ENCODE measurements at regions not wholly inside any gene's neighbourhood (a gene's known extent, or its start where the extent isn't known, plus 50 kb on each side); places are given as distances from the start of the nearest gene placed in this dataset.
A peak's percentile ranks its signal among the peaks of the same experiment; 100 is the strongest.
"Not testable (repeated sequence)": the region's sequence is repeated elsewhere in the genome, so short reads cannot be mapped to it uniquely, and the experiment has no call there.

DNA sequence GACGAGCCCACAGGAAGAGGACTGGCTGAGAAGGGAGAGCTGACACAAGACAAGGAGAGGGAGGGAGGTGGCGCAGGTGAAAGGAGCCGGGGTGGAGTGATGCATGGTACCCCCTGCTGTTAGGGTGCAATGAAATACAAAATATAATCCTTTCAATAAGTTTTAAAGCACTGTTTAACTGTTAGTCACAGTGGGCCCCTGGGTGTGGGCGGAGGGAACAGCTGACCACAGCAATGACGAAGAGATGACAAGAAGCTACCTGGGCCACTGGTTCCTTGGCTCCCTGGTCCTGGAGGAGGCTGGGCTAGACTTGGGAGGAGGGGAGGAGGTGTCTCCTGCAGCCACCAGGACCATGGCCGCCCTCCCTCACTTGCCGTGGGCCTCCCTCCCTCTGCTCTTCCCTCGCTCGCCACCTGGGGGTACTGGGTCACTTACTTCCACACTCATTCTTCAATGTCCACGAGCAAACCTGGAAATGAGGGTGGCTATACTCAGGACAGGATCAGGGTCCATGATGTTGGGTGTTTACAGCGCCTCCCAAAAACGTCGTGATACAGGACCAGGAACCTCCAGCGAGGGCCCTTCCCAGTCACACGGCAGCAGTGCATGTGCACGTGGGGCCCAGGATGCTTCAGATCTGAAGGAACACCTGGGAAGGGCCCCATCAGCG is 196.1 kb downstream of the ANKRD30B start:
- no peak overlapping the region for H3K4me3 Mint-ChIP-seq
- DNase-seq (no peak), ATAC-seq (peak; percentile 7)
- peak overlapping the region in 1 of 2 donors; percentile 88 for H3K27ac Mint-ChIP-seq
- H3K4me1 Mint-ChIP-seq: no peaks in the 10 kb centered on the region
- no peaks in the 10 kb centered on the region for H3K9me3 Mint-ChIP-seq
- no peaks in the 10 kb centered on the region for H3K27me3 Mint-ChIP-seq

DNA sequence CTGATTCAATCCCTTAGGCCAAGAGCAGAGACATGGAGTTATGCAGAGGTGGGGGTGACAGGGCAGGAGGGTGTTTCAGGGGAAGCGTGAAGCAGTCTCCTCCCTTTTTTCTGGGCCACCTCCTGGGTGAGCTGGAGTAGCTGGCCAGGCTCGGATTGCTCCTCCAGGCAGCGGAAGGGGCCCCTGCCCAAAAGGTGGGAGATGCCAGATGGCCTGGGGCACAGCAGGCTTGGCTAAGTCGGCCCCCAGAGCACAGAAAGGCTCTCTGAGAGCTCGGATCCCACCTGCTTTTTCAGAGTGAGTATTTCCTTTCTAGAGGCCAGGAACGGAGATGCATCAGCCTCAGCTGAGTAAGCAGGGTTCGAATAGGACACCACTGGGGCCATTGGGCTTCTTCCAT is 196.9 kb downstream of the ANKRD30B start:
- Mint-ChIP-seq H3K27me3 (no peaks in the 10 kb centered on the region), H3K4me1 (no peaks in the 10 kb centered on the region), H3K9me3 (no peaks in the 10 kb centered on the region), H3K27ac (peak overlapping the region in 1 of 2 donors; percentile 72), H3K4me3 (no peak overlapping the region)
- no peak for ATAC-seq
- no peak for DNase-seq

DNA sequence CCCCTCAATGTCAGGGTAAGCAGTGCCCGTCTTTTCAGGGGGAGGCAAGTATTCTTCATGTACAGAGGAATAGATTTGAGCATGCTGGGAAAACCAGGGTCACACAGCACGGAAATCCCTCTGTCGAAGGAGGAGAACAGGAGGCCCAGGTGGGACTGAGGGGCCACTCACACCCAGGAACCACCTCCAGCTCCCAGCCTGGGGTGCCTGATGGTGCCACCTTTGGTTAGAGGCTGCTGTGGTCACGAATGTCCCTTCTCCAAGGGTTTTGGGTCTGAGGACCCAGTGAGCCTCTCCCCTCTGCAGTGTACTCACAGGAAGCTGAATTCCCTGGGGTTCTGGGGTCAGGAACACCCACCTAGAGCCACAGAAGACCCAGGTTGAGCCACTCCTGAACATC is 197.3 kb downstream of the ANKRD30B start:
- no peaks in the 10 kb centered on the region for H3K27me3 Mint-ChIP-seq
- no peaks in the 10 kb centered on the region for H3K9me3 Mint-ChIP-seq
- ATAC-seq: no peak
- no peak for DNase-seq
- no peaks in the 10 kb centered on the region for H3K4me1 Mint-ChIP-seq
- no peak overlapping the region for H3K27ac Mint-ChIP-seq
- no peak overlapping the region for H3K4me3 Mint-ChIP-seq

DNA sequence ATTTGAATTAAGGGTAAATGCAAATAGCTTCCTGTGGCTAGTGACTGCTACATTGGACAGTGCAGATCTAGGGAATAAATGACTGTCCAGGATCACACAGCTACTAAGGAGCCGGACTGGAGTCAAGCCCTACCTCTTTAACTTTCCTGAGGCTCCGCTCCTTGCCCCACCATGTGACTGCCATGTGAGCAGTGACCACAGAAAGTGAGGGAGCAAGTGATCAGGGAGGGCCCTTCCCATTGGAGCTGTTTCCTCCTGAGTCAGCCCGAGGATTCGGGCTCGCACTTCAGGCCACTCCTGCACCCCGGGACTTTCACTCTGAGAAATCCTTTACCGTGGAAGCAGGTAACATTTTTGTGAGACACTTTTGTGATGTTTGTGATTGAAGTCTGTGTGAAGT is 198.0 kb downstream of the ANKRD30B start:
- ATAC-seq: no peak
- no peak overlapping the region for H3K4me3 Mint-ChIP-seq
- H3K4me1 Mint-ChIP-seq: no peaks in the 10 kb centered on the region
- DNase-seq: no peak
- H3K9me3 Mint-ChIP-seq: no peaks in the 10 kb centered on the region
- no peak overlapping the region for H3K27ac Mint-ChIP-seq
- no peaks in the 10 kb centered on the region for H3K27me3 Mint-ChIP-seq

DNA sequence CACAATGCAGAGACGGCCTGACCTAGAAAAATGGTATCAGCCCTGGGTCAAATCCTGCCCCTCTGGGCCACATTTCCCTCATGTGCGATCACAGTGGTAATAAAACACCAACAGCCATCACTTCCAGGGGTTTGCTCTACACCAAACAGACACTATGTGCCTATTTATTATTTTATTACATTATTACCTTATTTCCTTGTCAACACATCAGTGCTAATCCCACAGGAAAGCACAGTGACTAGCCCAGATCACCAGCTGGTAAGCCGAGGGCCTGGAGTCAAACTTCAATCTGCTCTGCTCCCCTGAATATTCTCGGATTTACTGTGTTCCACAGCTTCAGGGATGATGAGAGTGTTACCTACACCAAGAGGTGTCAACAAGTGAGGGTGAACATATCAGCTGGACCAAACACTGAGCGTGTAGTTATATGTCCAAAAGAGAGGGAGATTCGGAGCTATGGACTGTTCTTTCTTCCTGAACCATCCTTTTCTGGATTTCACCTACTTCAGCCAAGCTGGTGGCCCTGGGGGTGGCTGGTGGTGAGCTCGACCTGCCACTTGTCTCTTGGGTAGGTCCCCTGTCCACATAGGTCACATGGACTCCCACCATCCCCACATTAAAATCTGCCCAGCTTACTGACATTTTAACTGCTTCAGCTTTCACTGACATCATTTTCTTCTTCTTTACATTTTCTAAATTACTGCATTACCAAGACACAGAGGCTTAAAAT is 198.9 kb downstream of the ANKRD30B start:
- H3K27me3 Mint-ChIP-seq, H3K4me1 Mint-ChIP-seq, DNase-seq, ATAC-seq, H3K9me3 Mint-ChIP-seq, H3K4me3 Mint-ChIP-seq: not testable (repeated sequence)
- H3K27ac Mint-ChIP-seq: peak overlapping the region; percentile 19 to 34

DNA sequence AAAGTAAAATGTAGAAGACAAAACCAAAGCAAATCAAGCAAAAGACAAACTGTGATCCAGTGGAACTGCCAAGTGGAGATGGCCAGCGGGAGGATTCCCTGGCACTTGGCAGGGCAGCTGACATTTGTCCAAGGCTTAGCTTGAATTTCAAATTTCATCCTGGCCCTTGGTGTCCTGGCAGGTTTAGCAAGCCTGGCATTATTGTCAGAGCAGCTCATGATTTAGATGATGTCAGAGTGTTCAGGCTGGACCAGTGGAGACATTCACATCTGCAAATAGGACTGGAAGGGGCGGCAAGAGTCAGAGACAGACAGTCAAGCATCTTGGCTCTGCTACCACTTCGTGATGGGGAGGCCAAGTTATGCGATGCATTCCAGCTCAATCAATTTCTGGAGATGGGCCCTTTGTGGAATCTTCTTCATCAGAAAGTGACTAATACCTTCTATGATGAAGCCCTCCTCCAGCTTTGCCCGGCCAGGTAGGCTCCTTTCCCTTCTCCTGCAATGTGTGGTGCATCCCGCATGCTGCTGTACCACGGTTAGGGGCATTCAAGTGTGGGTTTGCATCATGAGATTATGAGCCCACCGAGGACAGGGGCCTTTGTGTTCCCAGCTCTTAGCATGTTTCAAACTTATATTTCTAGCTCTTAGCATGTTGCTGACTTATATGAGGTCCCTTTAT is 199.7 kb downstream of the ANKRD30B start:
- Mint-ChIP-seq H3K27ac (no peak overlapping the region), H3K27me3 (no peaks in the 10 kb centered on the region), H3K9me3 (no peaks in the 10 kb centered on the region), H3K4me1 (no peaks in the 10 kb centered on the region), H3K4me3 (no peak overlapping the region)
- ATAC-seq (no peak), DNase-seq (no peak)

DNA sequence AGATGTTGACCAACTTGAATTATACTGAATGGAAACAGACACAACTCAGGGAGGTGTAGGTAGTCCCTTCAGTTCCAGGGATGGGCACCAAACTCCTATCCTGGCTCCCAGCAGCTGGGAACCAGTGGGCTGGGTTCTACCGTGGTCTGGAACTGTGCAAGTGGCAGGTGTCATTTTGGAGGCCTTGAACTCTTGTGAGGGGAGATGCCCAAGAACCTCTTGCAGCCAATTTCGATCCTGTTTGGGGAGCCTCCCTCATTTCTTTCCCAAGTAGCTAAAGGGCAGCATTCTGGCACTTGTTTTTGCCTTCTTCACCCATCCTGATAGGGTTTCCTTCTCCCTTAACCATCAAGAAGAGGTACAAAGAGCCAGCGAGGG is 200.2 kb downstream of the ANKRD30B start:
- Mint-ChIP-seq H3K9me3 (no peaks in the 10 kb centered on the region), H3K4me1 (no peaks in the 10 kb centered on the region), H3K4me3 (no peak overlapping the region), H3K27me3 (no peaks in the 10 kb centered on the region), H3K27ac (no peak overlapping the region)
- DNase-seq: no peak
- ATAC-seq: no peak

DNA sequence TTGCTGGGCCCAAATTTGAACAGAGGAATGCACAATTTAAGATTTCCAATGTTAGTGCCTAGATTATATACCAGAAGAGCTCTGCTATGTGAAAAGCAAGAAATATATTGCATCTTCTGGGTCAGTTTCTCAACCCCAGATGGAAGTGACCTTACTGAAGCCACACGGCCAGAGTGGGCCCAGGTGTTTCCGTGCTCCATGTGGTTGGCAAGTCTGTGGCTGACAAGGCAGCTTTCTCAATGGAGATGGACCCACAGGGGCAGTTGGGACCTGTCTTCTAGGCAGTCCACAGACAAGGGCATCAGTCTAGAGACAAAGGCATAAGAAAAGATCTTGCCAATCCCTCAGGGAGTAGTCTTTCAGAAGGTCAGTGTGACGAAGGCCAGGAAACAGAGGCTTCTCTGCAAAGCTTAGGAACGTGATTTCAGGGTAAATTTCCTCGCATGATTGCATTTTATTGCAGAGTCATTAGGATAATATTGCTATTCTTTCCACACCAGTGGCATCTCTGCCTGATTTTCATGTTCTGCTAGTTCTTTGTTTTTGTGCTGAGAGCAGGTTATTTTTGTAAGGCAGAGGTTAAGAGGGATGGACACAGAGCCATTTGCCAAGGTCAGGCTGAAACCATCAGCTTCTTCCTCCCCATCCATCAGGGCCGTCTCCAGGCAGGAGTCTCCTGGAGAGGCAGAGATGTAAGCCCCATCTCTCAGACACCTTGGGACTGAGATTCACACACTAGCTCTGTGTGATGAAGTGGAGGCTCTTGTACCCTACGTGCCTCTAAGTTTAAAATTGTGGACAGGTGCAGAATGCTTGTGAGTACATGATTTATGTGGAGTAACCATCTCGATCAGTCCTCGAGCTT is 202.1 kb downstream of the ANKRD30B start:
- H3K27ac Mint-ChIP-seq: no peak overlapping the region
- no peak for ATAC-seq
- no peaks in the 10 kb centered on the region for H3K27me3 Mint-ChIP-seq
- no peak overlapping the region for H3K4me3 Mint-ChIP-seq
- no peak for DNase-seq
- peaks cover 0 to 6% of the 10 kb centered on the region in 2 donors for H3K9me3 Mint-ChIP-seq
- no peaks in the 10 kb centered on the region for H3K4me1 Mint-ChIP-seq

DNA sequence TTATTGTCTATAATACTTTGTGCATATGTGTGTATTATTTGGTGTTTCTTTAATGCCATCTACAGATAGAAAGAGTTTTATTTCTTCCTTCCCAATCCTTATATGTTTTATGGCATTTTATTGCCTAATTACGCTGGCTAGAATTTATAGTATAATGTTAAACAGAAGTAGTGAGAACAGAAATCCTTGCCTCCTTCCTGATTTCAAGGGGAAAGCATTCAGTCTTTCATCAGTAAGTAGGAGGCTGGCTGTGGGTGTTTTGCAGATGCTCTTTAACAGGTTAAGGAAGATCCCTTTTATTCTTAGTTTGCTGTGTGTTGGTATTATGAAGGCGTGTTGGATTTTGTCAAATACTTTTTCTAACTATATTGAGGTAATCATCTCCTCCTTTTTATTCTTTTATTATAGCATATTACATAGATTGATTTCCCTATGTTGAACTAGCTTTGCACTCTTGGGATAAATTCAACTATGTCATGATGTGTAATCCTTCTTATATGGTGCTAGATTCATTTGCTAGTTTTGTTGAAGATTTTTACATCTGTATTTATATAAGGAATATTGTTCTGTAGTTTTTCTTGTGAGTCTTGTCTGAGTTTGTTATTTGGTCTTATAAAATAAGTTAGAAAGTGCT is 204.6 kb downstream of the ANKRD30B start:
- not testable (repeated sequence) for H3K4me1 Mint-ChIP-seq, H3K27ac Mint-ChIP-seq, H3K4me3 Mint-ChIP-seq, H3K9me3 Mint-ChIP-seq, H3K27me3 Mint-ChIP-seq, DNase-seq, ATAC-seq

DNA sequence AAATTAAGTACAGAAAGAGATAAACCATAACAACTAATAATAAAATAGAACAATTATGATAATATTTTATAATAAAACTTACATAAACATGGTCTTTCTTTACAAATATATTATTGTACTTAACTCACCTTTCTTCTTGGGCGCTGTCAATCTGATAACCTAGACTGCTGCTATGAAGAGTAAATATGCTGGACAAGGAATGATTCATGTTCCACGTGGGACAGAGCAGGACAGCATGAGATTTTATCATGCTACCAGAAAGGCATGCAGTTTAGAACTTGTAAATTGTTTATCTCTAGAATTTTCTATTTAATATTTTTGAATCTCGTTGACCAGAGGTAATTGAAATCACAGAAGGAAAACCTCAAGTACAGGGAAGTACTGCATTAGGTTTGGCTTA is 210.7 kb downstream of the ANKRD30B start:
- no peak overlapping the region for H3K27ac Mint-ChIP-seq
- ATAC-seq: no peak
- no peaks in the 10 kb centered on the region for H3K4me1 Mint-ChIP-seq
- H3K27me3 Mint-ChIP-seq: no peaks in the 10 kb centered on the region
- peaks cover 0 to 4% of the 10 kb centered on the region in 2 donors for H3K9me3 Mint-ChIP-seq
- no peak for DNase-seq
- no peak overlapping the region for H3K4me3 Mint-ChIP-seq

DNA sequence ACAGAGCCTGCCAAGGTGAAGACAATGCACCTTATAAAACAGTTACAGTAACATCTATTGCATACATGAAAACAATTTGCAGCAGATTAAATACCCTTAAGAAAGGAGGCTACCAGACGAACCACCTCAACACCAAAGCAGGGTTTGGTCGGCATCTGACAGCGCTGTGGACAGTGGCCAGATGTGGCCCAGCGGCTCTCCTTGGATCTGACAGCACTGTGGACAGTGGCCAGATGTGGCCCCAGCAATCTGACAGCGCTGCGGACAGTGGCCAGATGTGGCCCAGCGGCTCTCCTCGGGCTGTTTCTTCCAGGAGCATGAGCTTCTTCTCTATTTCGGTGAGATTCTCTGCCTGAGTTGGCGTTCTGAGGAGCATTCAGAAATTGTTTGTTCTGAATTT is 211.6 kb downstream of the ANKRD30B start:
- Mint-ChIP-seq H3K27me3 (no peaks in the 10 kb centered on the region), H3K4me3 (no peak overlapping the region), H3K27ac (no peak overlapping the region), H3K4me1 (no peaks in the 10 kb centered on the region), H3K9me3 (no peaks in the 10 kb centered on the region)
- no peak for DNase-seq
- ATAC-seq: no peak

DNA sequence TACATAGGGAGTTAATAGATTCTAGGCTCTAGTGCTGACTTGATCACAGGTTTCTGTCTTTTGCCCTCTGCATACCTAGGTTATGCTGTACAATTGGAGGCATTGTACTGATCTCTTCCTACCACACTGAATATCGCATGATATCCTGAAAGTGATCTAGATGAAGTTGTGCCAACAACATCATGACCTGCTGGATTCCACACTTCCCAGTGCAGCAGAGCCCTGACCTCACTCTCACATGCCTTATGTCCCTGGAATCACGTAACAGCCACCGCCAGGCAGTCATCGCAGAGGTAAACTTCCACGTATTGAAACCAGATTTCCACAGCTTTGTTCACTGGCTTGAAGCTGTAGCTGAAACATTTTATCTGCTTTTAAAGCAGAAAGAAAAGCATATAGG is 214.0 kb downstream of the ANKRD30B start:
- Mint-ChIP-seq H3K4me3 (no peak overlapping the region), H3K9me3 (no peaks in the 10 kb centered on the region), H3K27me3 (no peaks in the 10 kb centered on the region), H3K4me1 (no peaks in the 10 kb centered on the region), H3K27ac (no peak overlapping the region)
- DNase-seq (no peak), ATAC-seq (no peak)

DNA sequence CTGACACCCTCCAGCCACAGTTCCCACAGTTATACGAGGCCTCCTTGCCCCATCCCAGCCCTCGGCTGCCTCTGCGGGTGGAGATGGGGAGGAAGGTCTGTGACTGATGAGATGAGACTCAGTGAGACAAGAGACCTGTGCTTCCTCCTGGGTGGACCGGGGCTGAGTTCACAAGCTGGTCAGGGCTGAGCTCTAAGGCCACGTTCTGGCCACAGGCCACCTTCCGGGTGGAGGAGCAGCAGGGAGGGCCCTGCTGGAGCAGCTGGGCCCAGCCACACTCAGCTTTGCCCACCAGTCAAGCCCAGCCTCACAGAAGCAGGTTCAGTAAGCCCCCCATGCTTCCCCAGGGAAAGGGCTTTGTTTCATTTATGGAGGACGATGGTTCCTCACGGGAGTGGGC is 214.7 kb downstream of the ANKRD30B start:
- no peaks in the 10 kb centered on the region for H3K4me1 Mint-ChIP-seq
- DNase-seq: no peak
- no peaks in the 10 kb centered on the region for H3K27me3 Mint-ChIP-seq
- no peaks in the 10 kb centered on the region for H3K9me3 Mint-ChIP-seq
- no peak for ATAC-seq
- no peak overlapping the region for H3K4me3 Mint-ChIP-seq
- no peak overlapping the region for H3K27ac Mint-ChIP-seq

DNA sequence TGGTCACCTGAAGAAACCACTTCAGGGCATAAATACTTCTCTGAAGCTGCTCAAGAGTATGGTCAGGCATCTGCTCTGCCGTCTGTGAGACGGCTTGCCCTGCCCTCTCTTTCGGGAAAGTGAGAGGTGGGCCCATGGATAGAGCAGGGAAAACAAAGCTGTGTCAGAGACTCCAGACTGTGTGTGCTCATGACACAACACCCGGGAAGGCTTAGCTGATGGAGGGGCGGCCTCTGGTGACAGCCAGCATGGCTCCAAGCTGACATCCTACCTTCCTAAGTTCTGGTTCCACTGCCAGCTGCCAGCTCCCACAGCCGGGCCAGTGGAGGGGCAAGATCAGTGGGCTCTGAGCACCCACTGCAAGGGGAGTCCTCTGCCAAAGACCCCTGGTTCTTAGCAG is 215.3 kb downstream of the ANKRD30B start:
- peak; percentile 8 for ATAC-seq
- H3K27me3 Mint-ChIP-seq: no peaks in the 10 kb centered on the region

DNA sequence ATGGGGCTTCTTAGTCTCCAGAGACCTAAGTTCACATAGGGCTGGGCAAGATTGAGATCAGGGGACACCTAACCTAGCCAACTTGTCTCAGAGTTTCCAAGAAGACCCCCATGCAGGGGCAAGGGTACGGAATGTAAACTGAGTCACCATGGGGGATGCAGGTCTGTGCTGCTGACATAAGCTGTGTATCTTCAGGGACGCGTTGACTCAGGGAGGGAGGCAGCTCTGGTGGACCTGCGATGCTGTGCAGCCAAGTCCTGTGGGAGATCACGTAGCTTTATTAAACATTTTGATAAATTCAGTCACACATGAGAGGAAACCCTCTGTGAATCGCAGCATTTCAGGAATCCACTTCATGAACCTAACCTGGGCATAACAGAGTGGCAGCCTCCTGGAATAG is 216.0 kb downstream of the ANKRD30B start:
- Mint-ChIP-seq H3K9me3 (no peaks in the 10 kb centered on the region), H3K4me1 (no peaks in the 10 kb centered on the region), H3K27me3 (no peaks in the 10 kb centered on the region), H3K27ac (no peak overlapping the region), H3K4me3 (no peak overlapping the region)
- DNase-seq (no peak), ATAC-seq (no peak)

More for the DNA sequence above, 215.3 kb downstream of the ANKRD30B start:
- Mint-ChIP-seq H3K4me3 (no peak overlapping the region), H3K4me1 (no peaks in the 10 kb centered on the region), H3K27ac (no peak overlapping the region), H3K9me3 (no peaks in the 10 kb centered on the region)
- no peak for DNase-seq

All from stimulated activated naive CD8-positive, alpha-beta T cell treated with anti-CD3 and anti-CD28 coated beads, Interleukin-15, amount 100 ng/mL, for 72 hours (primary cell).